ENCODE measurements at regions not wholly inside any gene's neighbourhood (a gene's known extent, or its start where the extent isn't known, plus 50 kb on each side); places are given as distances from the start of the nearest gene placed in this dataset.

- no peak for TF ChIP-seq CTCF (conservative IDR thresholded peaks at IDR 0.05; ENCODE audit: low read depth, low read length)
- no peak overlapping the region for H2AFZ ChIP-seq (ENCODE audit: low read depth)
- no peaks in the 10 kb centered on the region for H3K27me3 ChIP-seq (ENCODE audit: insufficient read depth, low read depth)
- H3K4me3 ChIP-seq (IDR thresholded peaks at IDR 0.05; ENCODE audit: insufficient read depth, low read depth, low read length), result no peak overlapping the region
- H4K20me1 ChIP-seq (ENCODE audit: insufficient read depth), result no peaks in the 10 kb centered on the region
- no peak overlapping the region for H3K27ac ChIP-seq
- H3K4me1 ChIP-seq (ENCODE audit: low read depth, poor library complexity, severe bottlenecking), result no peaks in the 10 kb centered on the region
- H3K36me3 ChIP-seq (ENCODE audit: insufficient read depth), result no peaks in the 10 kb centered on the region
- no peak overlapping the region for H3K4me2 ChIP-seq
- no peak overlapping the region for H3K9ac ChIP-seq
- H3K79me2 ChIP-seq (ENCODE audit: insufficient read depth, low read depth), result no peaks in the 10 kb centered on the region
Observed at GRCh38 chr13:104385404-104385803, 1319.2 kb upstream of the SLC10A2 start.

GRCh38 chr13:104382951-104383350 is 1316.7 kb upstream of the SLC10A2 start:
- no peaks in the 10 kb centered on the region for H4K20me1 ChIP-seq (ENCODE audit: insufficient read depth)
- no peak overlapping the region for H3K4me3 ChIP-seq (IDR thresholded peaks at IDR 0.05; ENCODE audit: insufficient read depth, low read depth, low read length)
- no peaks in the 10 kb centered on the region for H3K4me1 ChIP-seq (ENCODE audit: low read depth, poor library complexity, severe bottlenecking)
- no peaks in the 10 kb centered on the region for H3K36me3 ChIP-seq (ENCODE audit: insufficient read depth)
- H3K79me2 ChIP-seq (ENCODE audit: insufficient read depth, low read depth), result no peaks in the 10 kb centered on the region
- no peak overlapping the region for H3K4me2 ChIP-seq
- no peak for TF ChIP-seq CTCF (conservative IDR thresholded peaks at IDR 0.05; ENCODE audit: low read depth, low read length)
- H3K9ac ChIP-seq, result no peak overlapping the region
- H3K27ac ChIP-seq, result no peak overlapping the region
- H2AFZ ChIP-seq (ENCODE audit: low read depth), result no peak overlapping the region
- no peaks in the 10 kb centered on the region for H3K27me3 ChIP-seq (ENCODE audit: insufficient read depth, low read depth)

- Histone ChIP-seq H3K27me3 (ENCODE audit: insufficient read depth, low read depth) (no peaks in the 10 kb centered on the region), H3K4me3 (IDR thresholded peaks at IDR 0.05; ENCODE audit: insufficient read depth, low read depth, low read length) (no peak overlapping the region), H3K27ac (no peak overlapping the region), H3K9ac (no peak overlapping the region), H3K79me2 (ENCODE audit: insufficient read depth, low read depth) (no peaks in the 10 kb centered on the region), H3K4me2 (no peak overlapping the region), H2AFZ (ENCODE audit: low read depth) (no peak overlapping the region), H3K36me3 (ENCODE audit: insufficient read depth) (no peaks in the 10 kb centered on the region), H4K20me1 (ENCODE audit: insufficient read depth) (no peaks in the 10 kb centered on the region), H3K4me1 (ENCODE audit: low read depth, poor library complexity, severe bottlenecking) (no peaks in the 10 kb centered on the region)
- TF ChIP-seq CTCF (conservative IDR thresholded peaks at IDR 0.05; ENCODE audit: low read depth, low read length), result no peak
Observed at GRCh38 chr13:104376588-104376987, 1310.4 kb upstream of the SLC10A2 start.

GRCh38 chr13:104375614-104376013 is 1309.4 kb upstream of the SLC10A2 start:
- Histone ChIP-seq H3K4me1 (ENCODE audit: low read depth, poor library complexity, severe bottlenecking) (no peaks in the 10 kb centered on the region), H2AFZ (ENCODE audit: low read depth) (no peak overlapping the region), H4K20me1 (ENCODE audit: insufficient read depth) (no peaks in the 10 kb centered on the region), H3K27me3 (ENCODE audit: insufficient read depth, low read depth) (no peaks in the 10 kb centered on the region), H3K36me3 (ENCODE audit: insufficient read depth) (no peaks in the 10 kb centered on the region), H3K4me2 (no peak overlapping the region), H3K79me2 (ENCODE audit: insufficient read depth, low read depth) (no peaks in the 10 kb centered on the region), H3K4me3 (IDR thresholded peaks at IDR 0.05; ENCODE audit: insufficient read depth, low read depth, low read length) (no peak overlapping the region), H3K9ac (no peak overlapping the region), H3K27ac (no peak overlapping the region)
- TF ChIP-seq CTCF (conservative IDR thresholded peaks at IDR 0.05; ENCODE audit: low read depth, low read length), result no peak

All from KMS-11 (cell line).